ENCODE measurements at regions not wholly inside any gene's neighbourhood (a gene's known extent, or its start where the extent isn't known, plus 50 kb on each side); places are given as distances from the start of the nearest gene placed in this dataset.

- no peak for ATAC-seq
- intact Hi-C loops (cut with micrococcal nuclease; ENCODE audit: unreplicated experiment) (no loop called here), in situ Hi-C loops (cut with HindIII; ENCODE audit: low pct_unique_long_range_greater_than_20kb, low sequenced_read_pairs) (no loop called here)
- TF ChIP-seq, protein P1, sequence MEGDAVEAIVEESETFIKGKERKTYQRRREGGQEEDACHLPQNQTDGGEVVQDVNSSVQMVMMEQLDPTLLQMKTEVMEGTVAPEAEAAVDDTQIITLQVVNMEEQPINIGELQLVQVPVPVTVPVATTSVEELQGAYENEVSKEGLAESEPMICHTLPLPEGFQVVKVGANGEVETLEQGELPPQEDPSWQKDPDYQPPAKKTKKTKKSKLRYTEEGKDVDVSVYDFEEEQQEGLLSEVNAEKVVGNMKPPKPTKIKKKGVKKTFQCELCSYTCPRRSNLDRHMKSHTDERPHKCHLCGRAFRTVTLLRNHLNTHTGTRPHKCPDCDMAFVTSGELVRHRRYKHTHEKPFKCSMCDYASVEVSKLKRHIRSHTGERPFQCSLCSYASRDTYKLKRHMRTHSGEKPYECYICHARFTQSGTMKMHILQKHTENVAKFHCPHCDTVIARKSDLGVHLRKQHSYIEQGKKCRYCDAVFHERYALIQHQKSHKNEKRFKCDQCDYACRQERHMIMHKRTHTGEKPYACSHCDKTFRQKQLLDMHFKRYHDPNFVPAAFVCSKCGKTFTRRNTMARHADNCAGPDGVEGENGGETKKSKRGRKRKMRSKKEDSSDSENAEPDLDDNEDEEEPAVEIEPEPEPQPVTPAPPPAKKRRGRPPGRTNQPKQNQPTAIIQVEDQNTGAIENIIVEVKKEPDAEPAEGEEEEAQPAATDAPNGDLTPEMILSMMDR (IDR thresholded peaks at IDR 0.05) = no peak
- TF ChIP-seq REST (IDR thresholded peaks at IDR 0.05; ENCODE audit: insufficient read depth in 1 of 2, low read depth in 2 of 2, low read length in 1 of 2) = no peak
- TF ChIP-seq TCF7L2 (IDR thresholded peaks at IDR 0.05; ENCODE audit: low read depth, low read length) = no peak
- no peak for TF ChIP-seq POLR2AphosphoS5 (IDR thresholded peaks at IDR 0.05; ENCODE audit: low read depth, low read length)
- no peak for TF ChIP-seq SIN3A (IDR thresholded peaks at IDR 0.05; ENCODE audit: borderline replicate concordance, insufficient read depth, low read depth, low read length)
- Histone ChIP-seq H3K27ac (ENCODE audit: low read length) (no peak overlapping the region), H3K4me1 (ENCODE audit: control insufficient read depth, insufficient read depth, low read length) (no peaks in the 10 kb centered on the region), H3K4me3 (ENCODE audit: low read depth in 2 of 2, low read length in 2 of 2) (no peak overlapping the region), H3K36me3 (ENCODE audit: control insufficient read depth, insufficient read depth, low read length) (no peaks in the 10 kb centered on the region), H3K9me3 (ENCODE audit: control insufficient read depth, insufficient read depth, low read depth, low read length) (no peaks in the 10 kb centered on the region), H3K27me3 (ENCODE audit: control insufficient read depth, insufficient read depth, low read length) (no peaks in the 10 kb centered on the region)
- BruUV-seq (replicated peaks) = no TSS peak
- POLR2A ChIA-PET = no interaction called here
- CTCF ChIA-PET = no interaction called here
- no peak for DNase-seq (ENCODE audit: low read depth, low spot score)
Measured at GRCh38 chr9:26237256-26237655, 559.0 kb upstream of the TUSC1 start.

GRCh38 chr9:26234865-26235264, 556.6 kb upstream of the TUSC1 start:
- Histone ChIP-seq H3K27ac (ENCODE audit: low read length) (no peak overlapping the region), H3K36me3 (ENCODE audit: control insufficient read depth, insufficient read depth, low read length) (no peaks in the 10 kb centered on the region), H3K4me1 (ENCODE audit: control insufficient read depth, insufficient read depth, low read length) (no peaks in the 10 kb centered on the region), H3K27me3 (ENCODE audit: control insufficient read depth, insufficient read depth, low read length) (no peaks in the 10 kb centered on the region), H3K9me3 (ENCODE audit: control insufficient read depth, insufficient read depth, low read depth, low read length) (no peaks in the 10 kb centered on the region), H3K4me3 (ENCODE audit: low read depth in 2 of 2, low read length in 2 of 2) (no peak overlapping the region)
- TF ChIP-seq POLR2AphosphoS5 (IDR thresholded peaks at IDR 0.05; ENCODE audit: low read depth, low read length) (no peak), TCF7L2 (IDR thresholded peaks at IDR 0.05; ENCODE audit: low read depth, low read length) (no peak), SIN3A (IDR thresholded peaks at IDR 0.05; ENCODE audit: borderline replicate concordance, insufficient read depth, low read depth, low read length) (no peak), REST (IDR thresholded peaks at IDR 0.05; ENCODE audit: insufficient read depth in 1 of 2, low read depth in 2 of 2, low read length in 1 of 2) (no peak)
- TF ChIP-seq, protein P1 (IDR thresholded peaks at IDR 0.05) = no peak
- POLR2A ChIA-PET = no interaction called here
- no TSS peak for BruUV-seq (replicated peaks)
- intact Hi-C loops (cut with micrococcal nuclease; ENCODE audit: unreplicated experiment) (no loop called here), in situ Hi-C loops (cut with HindIII; ENCODE audit: low pct_unique_long_range_greater_than_20kb, low sequenced_read_pairs) (no loop called here)
- DNase-seq (ENCODE audit: low read depth, low spot score) (no peak), ATAC-seq (no peak)
- CTCF ChIA-PET = no interaction called here
